Activated T-cell treated with anti-CD3 and anti-CD28 coated beads for 24 hours (primary cell): ENCODE measurements at regions not wholly inside any gene's neighbourhood (a gene's known extent, or its start where the extent isn't known, plus 50 kb on each side); places are given as distances from the start of the nearest gene placed in this dataset.
A peak's percentile ranks its signal among the peaks of the same experiment; 100 is the strongest.

ENCODE experiments used
- DNase-seq: peaks from one replicate; pipeline ENCODE4 v3.0.0-alpha.2; 2020; ENCODE audit warnings: low read depth

DNA sequence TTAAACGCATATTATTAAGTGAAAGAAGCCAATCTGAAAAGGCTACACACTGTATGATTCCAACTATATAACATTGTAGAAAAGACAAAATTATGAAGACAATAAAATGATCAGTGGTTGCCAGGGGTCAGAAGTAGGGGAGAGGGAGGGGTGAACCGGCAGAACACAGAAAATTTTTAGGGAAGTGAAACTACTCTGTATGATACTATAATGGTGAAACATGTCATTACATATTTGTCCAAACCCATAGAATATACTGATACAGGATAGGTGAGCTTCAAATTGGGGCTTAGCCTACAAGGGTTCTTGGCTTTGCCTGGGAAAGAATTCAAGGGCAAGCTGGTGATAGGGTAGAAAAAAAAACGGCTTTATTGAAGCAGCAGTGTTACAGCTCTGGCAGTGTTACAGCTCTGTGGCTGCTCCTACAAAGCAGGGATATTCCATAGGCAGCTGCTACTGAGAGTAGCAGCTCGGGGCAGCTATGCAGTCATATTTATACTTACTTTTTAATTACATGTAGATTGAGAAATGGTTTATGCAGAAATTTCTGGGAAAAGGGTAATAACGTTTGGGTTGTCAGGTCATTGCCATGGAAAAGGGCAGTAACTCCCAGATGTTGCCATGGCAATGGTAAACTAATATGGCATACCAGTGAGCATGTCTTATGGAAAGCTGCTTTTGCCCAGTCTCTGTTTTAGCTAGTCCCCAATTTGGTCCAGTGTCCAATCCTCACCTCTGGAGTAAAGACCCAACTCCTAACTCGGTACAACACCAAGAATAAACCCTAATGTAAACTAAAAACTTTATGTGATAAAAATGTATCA lies 125.1 kb upstream of the SLC25A36 start:
- no peak for DNase-seq

- no peak for DNase-seq
Observed at GRCh38 chr3:140821493-140821892, 120.1 kb upstream of the SLC25A36 start.

DNA sequence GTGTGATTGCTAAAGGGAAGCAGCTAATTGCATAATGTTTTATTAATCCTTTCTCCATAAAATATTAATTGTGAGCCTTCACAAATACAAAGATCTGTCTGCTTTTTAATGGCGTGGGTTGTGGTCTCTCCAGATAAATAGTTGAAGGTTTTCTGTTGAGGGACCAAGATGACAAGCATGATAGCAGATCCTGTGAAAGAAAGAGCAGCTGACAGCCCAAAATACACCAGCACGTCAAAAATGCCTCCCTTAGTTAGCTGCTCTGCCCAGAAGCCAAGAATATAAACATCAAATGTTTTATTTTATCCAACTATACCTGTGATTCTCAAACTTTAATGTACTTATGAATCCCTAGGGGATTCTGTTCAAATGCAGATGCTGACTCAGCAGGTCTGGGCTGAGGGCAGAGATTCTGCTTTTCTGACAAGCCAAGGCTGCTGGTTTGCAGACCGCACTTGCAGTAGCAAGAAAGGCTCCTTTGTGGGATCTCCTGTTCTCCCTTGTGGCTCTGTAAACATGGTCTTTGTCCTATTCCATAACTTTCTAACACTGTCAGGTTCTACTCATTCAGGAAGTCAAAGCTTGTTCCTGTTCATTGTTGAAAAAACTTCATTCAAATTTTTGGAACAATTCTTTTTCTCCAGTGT lies 119.1 kb upstream of the SLC25A36 start:
- DNase-seq: no peak

DNA sequence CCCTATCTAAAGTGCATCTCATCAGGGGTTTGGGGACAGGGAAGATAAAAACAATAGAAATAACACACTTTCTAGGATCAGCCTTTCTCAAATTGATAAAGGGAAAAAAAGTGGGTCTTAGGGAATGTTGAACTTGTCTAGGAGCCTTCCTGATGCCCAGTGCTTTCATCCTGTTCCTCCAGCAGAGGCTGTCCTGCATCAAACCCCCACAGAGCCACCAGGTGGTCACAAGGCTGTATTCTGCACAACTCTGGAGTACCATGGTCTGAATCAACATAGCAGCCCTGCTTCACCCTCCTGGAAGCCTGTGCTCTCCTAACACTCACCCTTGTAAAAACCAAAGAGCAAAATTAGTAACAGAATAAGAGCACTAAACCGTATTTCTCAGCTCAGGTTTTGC lies 118.5 kb upstream of the SLC25A36 start:
- DNase-seq: no peak

DNA sequence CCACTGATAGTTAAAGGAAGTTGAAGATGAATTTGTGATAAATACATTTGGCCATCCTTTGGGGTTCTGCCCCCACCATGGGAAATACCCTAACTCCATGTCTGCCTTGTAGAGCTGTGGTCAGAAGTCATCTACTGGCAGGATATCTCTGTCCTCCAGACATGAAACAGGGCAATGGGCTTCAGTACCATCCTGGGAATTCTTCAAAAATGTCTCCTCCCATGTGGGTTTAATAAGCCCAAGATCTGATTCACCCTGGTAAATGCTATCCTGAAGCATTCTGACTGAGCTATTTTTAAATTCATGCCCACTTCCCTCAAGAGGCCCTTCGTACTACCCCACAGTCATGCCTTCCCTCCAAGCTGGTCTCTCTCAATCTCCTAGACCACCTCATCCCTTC lies 113.7 kb upstream of the SLC25A36 start:
- no peak for DNase-seq

- no peak for DNase-seq
Observed at GRCh38 chr3:140828585-140828984, 113.1 kb upstream of the SLC25A36 start.

- DNase-seq: no peak
Observed at GRCh38 chr3:140829796-140830195, 111.8 kb upstream of the SLC25A36 start.

DNA sequence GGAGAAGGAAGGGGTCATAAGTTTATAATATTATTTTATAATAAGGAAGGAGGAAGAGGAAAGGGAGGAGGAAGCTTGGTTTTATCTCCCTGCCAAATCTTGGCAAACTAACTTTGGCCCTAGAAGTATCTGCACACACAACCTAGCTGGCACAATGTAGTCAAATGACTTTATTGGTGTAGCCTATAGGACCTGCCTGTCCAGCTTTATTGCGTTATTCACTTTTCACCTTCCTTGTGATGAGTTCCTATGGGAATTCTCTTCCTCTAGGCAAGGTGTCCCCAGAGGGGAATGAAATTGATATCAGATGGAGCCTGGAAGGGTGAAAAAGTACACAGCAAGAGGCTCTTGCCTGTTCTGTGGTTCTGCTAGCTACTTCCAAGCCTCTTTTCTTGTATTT lies 111.2 kb upstream of the SLC25A36 start:
- DNase-seq: no peak

GRCh38 chr3:140832883-140833282 lies 108.8 kb upstream of the SLC25A36 start:
- DNase-seq: no peak

DNA sequence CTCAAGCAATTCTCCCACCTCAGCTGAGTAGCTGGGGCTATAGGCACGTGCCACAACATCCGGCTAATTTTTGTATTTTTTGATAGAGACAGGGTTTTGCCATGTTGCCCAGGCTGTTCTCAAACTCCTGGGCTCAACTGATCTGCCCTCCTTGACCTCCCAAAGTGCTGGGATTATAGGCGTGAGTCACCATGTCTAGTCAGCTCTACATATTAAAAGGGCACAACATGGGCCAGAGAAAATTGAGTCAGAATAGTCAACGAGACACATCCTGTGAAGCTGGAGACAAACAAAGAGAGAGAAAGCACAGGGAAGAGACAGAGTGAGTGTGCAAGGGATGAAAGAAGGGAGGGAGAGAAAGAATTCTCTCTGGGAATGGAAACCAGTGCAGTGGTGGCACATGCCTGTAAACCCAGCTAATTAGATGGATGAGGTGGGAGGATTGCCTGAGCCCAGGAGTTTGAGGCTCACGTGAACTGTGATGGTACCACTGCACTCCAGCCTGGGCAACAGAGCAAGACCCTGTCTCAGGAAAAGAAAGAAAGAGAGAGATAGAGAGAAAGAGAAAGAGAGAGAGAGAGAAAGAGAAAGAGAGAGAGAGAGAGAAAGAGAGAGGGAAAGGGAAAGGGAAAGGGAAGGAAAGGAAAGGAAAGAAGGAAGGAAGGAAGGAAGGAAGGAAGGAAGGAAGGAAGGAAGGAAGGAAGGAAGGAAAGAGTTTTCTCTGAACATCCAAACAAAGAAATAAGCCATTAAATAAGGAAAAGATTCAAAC lies 107.2 kb upstream of the SLC25A36 start:
- DNase-seq: no peak

GRCh38 chr3:140842984-140843649 lies 98.5 kb upstream of the SLC25A36 start:
- DNase-seq: no peak

GRCh38 chr3:140843656-140844055 lies 98.0 kb upstream of the SLC25A36 start:
- no peak for DNase-seq

- DNase-seq: no peak
Observed at GRCh38 chr3:140844072-140844471, 97.6 kb upstream of the SLC25A36 start.

- DNase-seq: no peak
Observed at GRCh38 chr3:140845882-140846281, 95.8 kb upstream of the SLC25A36 start.

GRCh38 chr3:140848666-140849065 lies 93.0 kb upstream of the SLC25A36 start:
- no peak for DNase-seq

DNA sequence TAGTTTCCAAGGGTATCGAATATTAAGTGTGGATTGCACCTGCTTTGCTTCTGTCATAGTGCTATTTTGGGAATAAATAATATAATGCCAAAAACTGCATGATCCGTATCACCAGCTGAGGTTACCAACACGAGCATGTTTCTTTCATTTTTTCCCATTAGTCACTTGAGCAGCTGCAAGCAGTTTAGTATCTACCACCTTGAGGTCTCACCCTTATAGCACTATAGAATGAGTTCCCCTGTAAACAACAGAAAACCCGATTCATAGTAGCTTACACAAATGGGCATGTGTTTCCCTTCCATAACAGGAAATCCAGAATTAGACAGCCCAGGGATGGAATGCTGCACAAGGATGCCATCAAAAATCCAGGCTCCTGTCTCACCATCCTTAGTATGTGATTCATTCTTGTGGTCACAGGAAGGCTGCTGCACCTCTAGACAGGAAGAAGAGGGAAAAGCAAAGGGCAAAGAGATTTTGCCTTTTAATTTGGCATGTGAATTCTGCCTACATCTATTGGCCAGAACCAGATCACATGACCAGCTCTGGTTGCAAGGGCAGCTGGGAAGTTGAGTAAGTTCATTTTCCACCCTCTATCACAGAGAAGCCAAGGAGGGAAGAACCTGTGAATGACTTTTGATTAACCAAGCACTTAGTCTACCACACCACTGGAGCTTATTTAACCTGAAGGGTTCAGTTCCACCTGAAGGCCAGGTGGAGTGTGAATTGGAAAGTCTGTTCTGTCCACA lies 91.3 kb upstream of the SLC25A36 start:
- no peak for DNase-seq

DNA sequence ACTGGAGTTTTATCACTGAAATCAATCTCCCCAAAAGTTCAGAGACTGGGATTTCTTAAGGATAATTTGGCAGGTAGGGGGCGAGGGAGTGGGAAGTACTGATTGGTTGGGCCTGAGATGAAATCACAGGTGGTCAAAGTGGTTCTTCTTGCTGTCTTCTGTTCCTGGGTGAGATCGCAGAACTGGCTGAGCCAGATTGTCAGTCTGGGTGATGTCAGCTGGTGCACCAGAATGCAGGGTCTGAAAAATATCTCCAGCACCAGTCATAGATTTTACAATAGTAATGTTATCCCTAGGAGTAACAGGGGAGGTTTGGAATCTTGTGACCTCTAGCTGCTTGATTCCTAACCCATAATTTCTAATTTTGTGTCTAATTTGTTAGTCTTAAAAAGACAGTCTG lies 86.7 kb upstream of the SLC25A36 start:
- DNase-seq: no peak

- no peak for DNase-seq
Observed at GRCh38 chr3:140856905-140857304, 84.7 kb upstream of the SLC25A36 start.

DNA sequence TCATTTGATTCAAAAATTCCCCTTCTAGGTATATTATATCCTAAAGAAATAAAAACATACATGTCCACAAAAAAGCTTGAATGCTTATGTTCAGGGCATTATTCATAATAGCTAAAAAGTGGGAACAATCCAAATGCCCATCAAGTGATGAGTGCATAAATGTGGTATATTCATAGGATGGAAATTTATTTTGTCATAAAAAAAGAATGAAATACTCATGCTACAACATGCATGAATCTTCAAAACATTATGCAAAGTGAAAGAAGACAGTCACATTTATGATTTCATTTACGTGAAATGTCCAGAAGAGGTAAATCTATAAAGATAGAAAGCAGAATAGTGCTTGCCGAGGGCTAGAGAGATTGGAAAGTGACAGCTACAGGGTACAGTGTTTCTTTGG lies 83.6 kb upstream of the SLC25A36 start:
- DNase-seq: no peak

DNA sequence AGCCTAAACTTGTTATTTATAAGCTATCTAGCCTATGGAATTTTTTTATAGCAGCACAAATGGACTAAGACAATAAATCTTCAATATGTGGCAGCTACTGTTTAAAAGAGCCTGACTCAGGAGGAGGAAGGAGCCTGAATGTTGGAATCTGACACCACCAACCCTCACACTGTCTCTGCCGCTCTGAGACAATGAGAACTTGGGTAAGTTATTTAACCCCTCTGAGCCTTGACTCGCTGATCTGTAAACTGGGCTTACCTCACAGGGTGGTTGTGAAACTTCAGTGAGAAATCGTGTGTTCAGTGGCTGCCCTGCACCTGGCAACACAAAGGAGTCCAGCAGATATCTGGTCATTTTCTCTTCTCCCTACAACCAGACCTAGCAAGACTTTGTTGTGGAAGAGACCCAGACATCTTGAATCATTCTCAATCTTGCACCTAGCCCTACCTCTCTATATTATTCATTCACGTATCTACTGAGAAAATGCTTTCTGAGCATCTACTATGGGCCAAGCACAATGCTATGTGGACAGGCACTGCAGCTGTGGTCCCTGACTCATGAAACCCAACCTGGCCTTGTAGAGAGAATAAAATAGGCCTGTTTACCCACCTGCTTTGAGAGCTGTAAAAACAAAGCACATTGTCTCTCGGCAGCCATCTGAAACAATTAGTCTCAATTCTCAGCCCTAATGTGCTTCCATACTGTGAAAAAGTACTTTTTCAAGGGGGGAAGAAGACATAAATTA lies 81.9 kb upstream of the SLC25A36 start:
- no peak for DNase-seq

- DNase-seq: peak; percentile 12
Observed at GRCh38 chr3:140863580-140864009, 78.0 kb upstream of the SLC25A36 start.
